CD4-positive, CD25-positive, alpha-beta regulatory T cell (primary cell): ENCODE measurements at regions not wholly inside any gene's neighbourhood (a gene's known extent, or its start where the extent isn't known, plus 50 kb on each side); places are given as distances from the start of the nearest gene placed in this dataset.

Source experiments
- ATAC-seq, 2 donors: fragments of 150-1000 bp; cut with Tn5 transposase; one replicate each; pipeline ENCODE4 v1.10.0; 2021; ENCODE audit warnings: low read depth in 2 of 2, moderate number of reproducible peaks in 2 of 2, moderate library complexity in 1 of 2
- DNase-seq, 3 donors: peaks; one replicate each; pipeline versions ENCODE4 v3.0.0 to v3.0.0-alpha.2; 2012 to 2022; ENCODE audit warnings: mixed read lengths in 1 of 3
- H3K27ac ChIP-seq: one replicate; pipeline ENCODE4 v1.7.0; 2013; ENCODE audit warnings: mild to moderate bottlenecking, low read length; ENCODE audit not compliant: insufficient read depth, poor library complexity, severe bottlenecking
- H3K27me3 ChIP-seq: one replicate; pipeline ENCODE4 v1.7.0; 2013; ENCODE audit warnings: low read length; ENCODE audit not compliant: control insufficient read depth, insufficient read depth
- H3K36me3 ChIP-seq: one replicate; pipeline ENCODE4 v1.7.0; 2013; ENCODE audit warnings: mild to moderate bottlenecking, low read length, moderate library complexity; ENCODE audit not compliant: control insufficient read depth, insufficient read depth
- H3K4me1 ChIP-seq: 2 replicates; pipeline ENCODE4 v1.7.0; 2013; ENCODE audit warnings: mild to moderate bottlenecking, low read length; ENCODE audit not compliant: insufficient read depth, control insufficient read depth, poor library complexity, severe bottlenecking
- H3K4me3 ChIP-seq: one replicate; pipeline ENCODE4 v1.7.0; 2013; ENCODE audit warnings: low read depth, mild to moderate bottlenecking, low read length, moderate library complexity
- H3K9me3 ChIP-seq, 2 experiments: 1 replicate in 1 of 2; 2 replicates in 1 of 2; pipeline ENCODE4 v1.7.0; 2013; ENCODE audit warnings: low read length in 2 of 2, mild to moderate bottlenecking in 1 of 2, moderate library complexity in 1 of 2; ENCODE audit not compliant: control insufficient read depth in 2 of 2
- H3K27ac Mint-ChIP-seq, 3 donors: one replicate each; pipeline ENCODE4 v1.8.0; 2020 to 2022; ENCODE audit warnings: mild to moderate bottlenecking in 3 of 3, mixed read lengths in 3 of 3, moderate library complexity in 2 of 3
- H3K27me3 Mint-ChIP-seq: one replicate; pipeline ENCODE4 v1.8.0; 2022; ENCODE audit warnings: mild to moderate bottlenecking, mixed read lengths
- H3K36me3 Mint-ChIP-seq: one replicate; pipeline ENCODE4 v1.8.0; 2020; ENCODE audit warnings: mixed read lengths
- H3K4me1 Mint-ChIP-seq, 4 donors: one replicate each; pipeline ENCODE4 v1.8.0; 2020 to 2022; ENCODE audit warnings: mixed read lengths in 4 of 4, mild to moderate bottlenecking in 1 of 4
- H3K4me3 Mint-ChIP-seq, 4 donors: one replicate each; pipeline ENCODE4 v1.8.0; 2020 to 2022; ENCODE audit warnings: mild to moderate bottlenecking in 4 of 4, mixed read lengths in 4 of 4, moderate library complexity in 3 of 4
- H3K9me3 Mint-ChIP-seq, 7 donors: one replicate each; pipeline ENCODE4 v1.8.0; 2020 to 2022; ENCODE audit warnings: mixed read lengths in 7 of 7, mild to moderate bottlenecking in 3 of 7, moderate library complexity in 2 of 7

GRCh38 chr20:10856237-10857015, 182.6 kb upstream of the JAG1 start:
- H3K27ac ChIP-seq: no peak overlapping the region
- Mint-ChIP-seq H3K27me3 (peaks cover 9% of the 10 kb centered on the region), H3K4me1 (no peaks in the 10 kb centered on the region), H3K4me3 (no peak overlapping the region), H3K27ac (no peak overlapping the region), H3K9me3 (peaks cover 0 to 10% (median 4%) of the 10 kb centered on the region in 7 donors), H3K36me3 (no peaks in the 10 kb centered on the region)
- no peak overlapping the region for H3K4me3 ChIP-seq
- ATAC-seq (no peak), DNase-seq (no peak)
- no peaks in the 10 kb centered on the region for H3K9me3 ChIP-seq
- no peaks in the 10 kb centered on the region for H3K36me3 ChIP-seq
- H3K4me1 ChIP-seq: no peaks in the 10 kb centered on the region
- H3K27me3 ChIP-seq: no peaks in the 10 kb centered on the region

GRCh38 chr20:10857352-10858070, 183.7 kb upstream of the JAG1 start:
- no peak overlapping the region for H3K27ac Mint-ChIP-seq
- no peaks in the 10 kb centered on the region for H3K36me3 Mint-ChIP-seq
- no peaks in the 10 kb centered on the region for H3K9me3 ChIP-seq
- H3K36me3 ChIP-seq: no peaks in the 10 kb centered on the region
- no peaks in the 10 kb centered on the region for H3K27me3 ChIP-seq
- peaks cover 0 to 8% (median 4%) of the 10 kb centered on the region in 7 donors for H3K9me3 Mint-ChIP-seq
- H3K4me1 ChIP-seq: no peaks in the 10 kb centered on the region
- no peak for DNase-seq
- no peak for ATAC-seq
- H3K27ac ChIP-seq: no peak overlapping the region
- H3K4me3 ChIP-seq: no peak overlapping the region
- no peaks in the 10 kb centered on the region for H3K4me1 Mint-ChIP-seq
- H3K27me3 Mint-ChIP-seq: peaks cover 9% of the 10 kb centered on the region
- H3K4me3 Mint-ChIP-seq: no peak overlapping the region

GRCh38 chr20:10861090-10861489, 187.3 kb upstream of the JAG1 start:
- H3K36me3 Mint-ChIP-seq: no peaks in the 10 kb centered on the region
- H3K36me3 ChIP-seq: no peaks in the 10 kb centered on the region
- no peaks in the 10 kb centered on the region for H3K9me3 ChIP-seq
- H3K4me1 ChIP-seq: no peaks in the 10 kb centered on the region
- no peak for DNase-seq
- no peak for ATAC-seq
- H3K27ac ChIP-seq: no peak overlapping the region
- H3K9me3 Mint-ChIP-seq: peaks cover 0 to 6% (median 3%) of the 10 kb centered on the region in 7 donors
- H3K4me1 Mint-ChIP-seq: no peaks in the 10 kb centered on the region
- H3K27ac Mint-ChIP-seq: no peak overlapping the region
- H3K4me3 Mint-ChIP-seq: no peak overlapping the region
- H3K27me3 ChIP-seq: no peaks in the 10 kb centered on the region
- no peak overlapping the region for H3K4me3 ChIP-seq
- H3K27me3 Mint-ChIP-seq: peaks cover 4% of the 10 kb centered on the region

- Histone ChIP-seq H3K4me3 (no peak overlapping the region), H3K27me3 (no peaks in the 10 kb centered on the region), H3K9me3 (no peaks in the 10 kb centered on the region), H3K36me3 (no peaks in the 10 kb centered on the region), H3K27ac (no peak overlapping the region), H3K4me1 (no peaks in the 10 kb centered on the region)
- Mint-ChIP-seq H3K27ac (no peak overlapping the region), H3K36me3 (no peaks in the 10 kb centered on the region), H3K4me3 (no peak overlapping the region), H3K27me3 (peaks cover 4% of the 10 kb centered on the region), H3K9me3 (peaks cover 0 to 5% (median 3%) of the 10 kb centered on the region in 7 donors), H3K4me1 (no peaks in the 10 kb centered on the region)
- DNase-seq: no peak
- ATAC-seq: no peak
Measured at GRCh38 chr20:10861619-10862018, 187.8 kb upstream of the JAG1 start.

- Mint-ChIP-seq H3K9me3 (peaks cover 0 to 5% (median 2%) of the 10 kb centered on the region in 7 donors), H3K36me3 (no peaks in the 10 kb centered on the region), H3K27ac (no peak overlapping the region), H3K4me1 (no peaks in the 10 kb centered on the region), H3K4me3 (no peak overlapping the region), H3K27me3 (peaks cover 4% of the 10 kb centered on the region)
- H3K4me3 ChIP-seq: no peak overlapping the region
- no peaks in the 10 kb centered on the region for H3K27me3 ChIP-seq
- H3K4me1 ChIP-seq: no peaks in the 10 kb centered on the region
- no peak for DNase-seq
- ATAC-seq: no peak
- no peaks in the 10 kb centered on the region for H3K36me3 ChIP-seq
- no peak overlapping the region for H3K27ac ChIP-seq
- H3K9me3 ChIP-seq: no peaks in the 10 kb centered on the region
Measured at GRCh38 chr20:10863337-10864060, 189.7 kb upstream of the JAG1 start.

GRCh38 chr20:10864076-10864672, 190.4 kb upstream of the JAG1 start:
- Mint-ChIP-seq H3K27ac (no peak overlapping the region), H3K4me1 (no peaks in the 10 kb centered on the region), H3K27me3 (peaks cover 4% of the 10 kb centered on the region), H3K4me3 (no peak overlapping the region), H3K9me3 (peaks cover 0 to 5% (median 2%) of the 10 kb centered on the region in 7 donors), H3K36me3 (no peaks in the 10 kb centered on the region)
- Histone ChIP-seq H3K9me3 (no peaks in the 10 kb centered on the region), H3K4me1 (no peaks in the 10 kb centered on the region), H3K27me3 (no peaks in the 10 kb centered on the region), H3K4me3 (no peak overlapping the region), H3K36me3 (no peaks in the 10 kb centered on the region), H3K27ac (no peak overlapping the region)
- ATAC-seq (no peak), DNase-seq (no peak)

- H3K27ac Mint-ChIP-seq: no peak overlapping the region
- Histone ChIP-seq H3K27ac (no peak overlapping the region), H3K9me3 (no peaks in the 10 kb centered on the region), H3K4me1 (no peaks in the 10 kb centered on the region), H3K27me3 (no peaks in the 10 kb centered on the region), H3K4me3 (no peak overlapping the region), H3K36me3 (no peaks in the 10 kb centered on the region)
- H3K27me3 Mint-ChIP-seq: no peaks in the 10 kb centered on the region
- DNase-seq (no peak), ATAC-seq (no peak)
- H3K36me3 Mint-ChIP-seq: no peaks in the 10 kb centered on the region
- no peaks in the 10 kb centered on the region for H3K4me1 Mint-ChIP-seq
- peaks cover 0 to 3% (median 0%) of the 10 kb centered on the region in 7 donors for H3K9me3 Mint-ChIP-seq
- H3K4me3 Mint-ChIP-seq: no peak overlapping the region
Measured at GRCh38 chr20:10868299-10868698, 194.5 kb upstream of the JAG1 start.
